GM12874 (cell line): ENCODE measurements at regions not wholly inside any gene's neighbourhood (a gene's known extent, or its start where the extent isn't known, plus 50 kb on each side); places are given as distances from the start of the nearest gene placed in this dataset.

Experiments used
- CTCF ChIP-seq: IDR thresholded peaks from 2 replicates; pipeline ENCODE4 v1.5.1; 2011; ENCODE audit warnings: low read depth, mild to moderate bottlenecking, control low read depth, low read length, moderate library complexity; ENCODE audit not compliant: insufficient read depth

GRCh38 chr16:86012221-86012620 is 113.3 kb downstream of the IRF8 start:
- TF ChIP-seq CTCF: no peak

- no peak for TF ChIP-seq CTCF
These were observed 114.9 kb downstream of the IRF8 start for GRCh38 chr16:86013867-86014266.

GRCh38 chr16:86015606-86016005 is 116.6 kb downstream of the IRF8 start:
- no peak for TF ChIP-seq CTCF

- TF ChIP-seq CTCF: peak; percentile 70
These were observed 117.4 kb downstream of the IRF8 start for GRCh38 chr16:86016201-86016965.

- no peak for TF ChIP-seq CTCF
These were observed 119.1 kb downstream of the IRF8 start for GRCh38 chr16:86018071-86018470.

- no peak for TF ChIP-seq CTCF
These were observed 119.5 kb downstream of the IRF8 start for GRCh38 chr16:86018487-86018886.

GRCh38 chr16:86018941-86019340 is 120.0 kb downstream of the IRF8 start:
- no peak for TF ChIP-seq CTCF
